ENCODE measurements at regions not wholly inside any gene's neighbourhood (a gene's known extent, or its start where the extent isn't known, plus 50 kb on each side); places are given as distances from the start of the nearest gene placed in this dataset.
"Not testable (repeated sequence)": the region's sequence is repeated elsewhere in the genome, so short reads cannot be mapped to it uniquely, and the experiment has no call there.

DNA sequence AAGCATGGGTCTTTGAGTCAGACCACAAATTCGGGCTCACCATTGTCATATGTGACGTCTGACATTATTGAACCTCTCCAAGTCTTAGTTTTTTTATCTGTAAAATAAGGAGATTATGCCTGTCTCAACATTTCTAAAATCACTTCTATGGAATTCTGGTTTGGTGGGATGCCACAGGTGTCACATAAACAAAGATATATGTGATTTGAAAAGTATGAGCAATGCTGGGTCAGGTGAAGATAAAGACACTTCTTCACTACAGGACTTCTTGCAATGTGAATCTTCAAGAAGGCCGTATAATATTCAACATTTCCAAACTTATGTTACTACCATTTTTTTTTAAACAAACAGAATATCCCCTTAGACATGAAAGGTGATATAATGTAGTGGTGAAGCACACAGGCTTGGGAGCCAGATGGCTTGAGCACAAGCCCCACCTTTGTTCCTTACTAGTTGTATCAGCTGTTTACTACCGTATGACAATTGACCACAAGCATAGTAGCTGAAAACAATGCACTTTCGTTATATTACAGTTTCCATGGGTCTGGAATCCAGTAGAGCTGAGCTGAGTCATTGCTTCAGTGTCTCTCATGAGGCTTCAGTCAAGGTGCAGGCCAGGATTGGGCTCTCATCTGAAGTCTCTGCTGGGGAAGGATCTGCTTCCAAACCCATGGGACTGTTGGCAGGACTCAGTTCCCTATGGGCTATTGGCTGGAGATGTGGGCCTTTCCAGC is 87.7 kb downstream of the UTP18 start:
- no peak for DNase-seq (ENCODE audit: low read depth in 3 of 3)

DNA sequence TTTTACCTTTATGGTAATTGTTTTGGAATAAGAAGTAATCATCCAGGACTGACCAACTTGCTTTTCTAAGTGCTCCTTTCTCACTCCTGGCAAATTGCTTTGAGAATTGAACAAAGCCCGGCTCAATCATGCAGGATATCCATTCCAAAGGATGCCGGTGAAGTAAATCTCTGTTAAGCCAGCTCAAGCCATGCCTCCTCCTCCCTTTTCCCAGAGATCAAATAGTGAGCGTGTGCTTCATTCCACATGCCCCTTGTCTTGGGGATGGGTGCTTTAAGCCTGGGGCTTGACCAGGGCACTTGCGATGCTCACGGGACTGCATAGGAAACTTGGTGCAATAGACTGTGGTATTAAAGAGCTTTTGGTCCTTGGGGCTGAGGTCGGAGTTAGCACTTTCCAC is 90.7 kb downstream of the UTP18 start:
- no peak for DNase-seq (ENCODE audit: low read depth in 3 of 3)

DNA sequence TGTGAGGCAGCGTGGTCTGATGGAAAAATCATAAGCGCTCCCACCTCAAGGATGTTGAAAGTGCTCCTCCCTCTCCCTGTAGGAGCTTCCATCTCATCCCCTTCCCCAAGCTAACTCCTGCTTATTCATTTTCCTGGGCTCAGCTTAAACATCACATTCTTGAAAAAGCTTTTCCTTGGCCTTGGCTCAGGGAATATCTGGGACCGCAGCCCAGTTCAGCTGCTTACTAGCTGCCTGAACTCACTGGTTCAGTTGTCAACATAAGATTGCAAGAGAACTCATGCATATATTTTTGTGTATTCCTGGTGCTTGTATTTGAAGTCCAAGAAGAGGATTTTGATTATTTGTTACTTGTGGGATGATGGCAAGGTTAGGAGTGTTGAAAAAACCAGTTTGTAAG is 91.5 kb downstream of the UTP18 start:
- DNase-seq (ENCODE audit: low read depth in 3 of 3), result no peak

DNA sequence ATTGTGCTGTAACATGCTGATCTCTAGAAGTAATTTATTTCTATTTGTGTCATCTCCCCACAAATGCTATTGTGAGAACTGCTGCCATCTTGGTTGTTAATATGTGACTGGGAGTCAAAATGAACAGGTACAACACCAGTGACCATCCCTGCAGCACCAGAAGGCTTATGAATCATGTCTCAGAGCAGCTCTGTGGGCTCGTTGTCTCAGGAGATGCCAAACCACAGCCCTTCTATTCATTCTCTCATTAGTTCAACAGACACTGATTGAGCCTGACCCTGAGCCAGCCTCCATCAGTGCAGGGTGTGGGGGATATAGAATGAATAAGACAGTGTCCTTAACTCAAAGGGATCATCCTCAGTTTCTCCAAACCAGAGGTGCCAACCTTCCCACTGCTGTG is 92.5 kb downstream of the UTP18 start:
- DNase-seq (ENCODE audit: low read depth in 3 of 3), result no peak

DNA sequence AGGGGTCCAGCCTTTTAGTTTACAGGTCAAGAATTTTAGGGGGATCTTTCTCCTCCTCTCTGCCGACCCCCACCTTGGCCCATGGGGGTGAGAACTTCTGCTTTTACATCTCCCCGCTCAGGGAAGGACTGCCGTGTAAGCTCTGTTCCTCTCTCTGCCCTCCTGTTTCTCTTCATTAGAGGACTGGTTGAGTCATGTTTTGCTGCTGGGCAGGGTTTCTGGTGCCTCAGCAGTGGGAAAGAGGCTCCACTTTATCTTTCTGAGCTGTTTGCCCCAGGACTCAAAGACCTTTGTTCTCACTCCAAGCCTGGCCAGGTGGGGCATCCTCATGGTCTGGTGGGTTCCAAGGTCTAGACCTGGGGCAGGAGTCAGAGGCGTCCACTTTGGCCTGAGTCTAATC is 93.0 kb downstream of the UTP18 start:
- no peak for DNase-seq (ENCODE audit: low read depth in 3 of 3)

DNA sequence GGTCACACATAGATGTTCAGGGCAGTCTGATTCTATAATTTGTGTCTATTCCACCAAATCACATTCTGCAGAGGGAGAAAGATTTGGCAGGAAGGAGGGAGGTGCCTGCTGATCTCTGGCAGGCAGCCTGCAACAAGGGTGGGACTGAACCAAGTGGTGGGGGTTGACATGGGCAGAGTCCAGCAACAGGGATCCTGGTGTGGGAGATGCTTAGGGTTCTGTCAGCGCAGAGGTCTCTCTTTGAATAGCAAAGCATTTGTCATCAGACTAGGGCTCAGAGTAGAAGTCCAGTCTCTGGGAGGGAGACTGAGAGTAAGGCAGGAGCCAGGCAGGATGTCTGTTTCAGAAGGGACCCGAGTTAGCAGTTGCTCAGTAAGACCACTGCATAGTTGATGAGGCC is 94.6 kb downstream of the UTP18 start:
- DNase-seq (ENCODE audit: low read depth in 3 of 3), result no peak

DNA sequence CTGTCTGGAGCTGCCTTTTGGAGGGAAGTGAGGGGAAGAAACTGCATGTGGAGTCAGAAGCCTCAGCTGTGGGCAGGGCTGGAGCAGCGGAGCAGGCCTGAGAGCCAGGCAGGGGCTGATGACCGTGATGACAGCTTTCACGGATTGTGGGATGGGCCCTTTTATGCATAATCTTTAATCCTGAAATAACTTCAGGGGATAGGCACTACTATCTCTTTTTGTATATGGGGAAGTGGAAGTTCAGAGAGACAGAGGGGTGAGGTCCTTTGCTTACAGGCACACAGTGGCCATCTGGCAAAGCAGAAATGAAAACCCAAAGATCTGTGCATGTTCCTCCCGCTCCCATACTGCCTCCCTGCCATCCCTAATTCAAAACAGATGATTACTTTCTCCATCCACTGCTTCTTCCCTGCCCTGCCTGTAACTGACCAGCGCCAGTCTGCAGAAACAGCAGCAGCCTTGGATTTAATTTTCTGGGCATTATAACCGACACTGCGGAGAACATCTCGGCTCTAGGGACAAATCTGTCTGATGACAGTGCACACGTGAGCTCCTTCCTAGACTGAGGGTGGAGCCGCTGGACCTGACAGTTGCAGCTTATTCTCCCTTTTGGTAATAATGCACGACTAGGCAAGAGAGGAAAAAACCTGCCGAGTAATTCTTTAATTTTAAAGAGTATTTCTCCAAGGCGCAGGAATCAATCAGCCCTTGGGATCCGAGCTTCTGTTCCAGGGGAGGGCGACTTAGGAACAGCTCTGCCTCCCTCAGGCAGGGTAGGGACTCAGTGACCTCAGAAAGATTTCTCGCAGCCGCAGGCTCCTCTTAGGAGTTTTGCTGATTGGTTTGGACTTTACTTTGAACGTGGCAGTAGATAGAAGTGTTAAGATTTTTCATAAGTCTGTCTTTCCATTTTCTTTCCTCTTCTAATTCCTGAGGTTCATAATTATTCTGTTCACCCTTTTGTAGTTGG is 95.4 kb downstream of the UTP18 start:
- DNase-seq (ENCODE audit: low read depth in 3 of 3), result no peak

DNA sequence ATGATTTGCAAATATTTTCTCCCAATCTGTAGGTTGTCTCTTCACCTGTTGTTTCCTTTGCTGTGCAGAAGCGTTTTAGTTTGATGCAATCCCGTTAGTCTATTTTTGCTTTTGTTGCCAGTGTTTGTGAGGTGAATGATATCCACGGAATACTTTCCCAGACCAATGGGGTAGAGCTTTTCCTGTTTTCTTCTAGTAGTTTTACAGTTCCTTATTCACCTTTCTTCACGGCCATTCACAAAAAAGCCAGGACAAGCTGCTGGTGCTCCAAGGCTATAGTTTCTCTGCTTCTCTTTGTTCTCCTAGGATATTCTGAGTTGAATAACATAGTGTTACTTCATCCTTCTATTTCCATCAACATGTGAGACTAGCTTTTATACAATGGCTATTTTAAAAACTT is 98.7 kb downstream of the UTP18 start:
- no peak for DNase-seq (ENCODE audit: low read depth in 3 of 3)

DNA sequence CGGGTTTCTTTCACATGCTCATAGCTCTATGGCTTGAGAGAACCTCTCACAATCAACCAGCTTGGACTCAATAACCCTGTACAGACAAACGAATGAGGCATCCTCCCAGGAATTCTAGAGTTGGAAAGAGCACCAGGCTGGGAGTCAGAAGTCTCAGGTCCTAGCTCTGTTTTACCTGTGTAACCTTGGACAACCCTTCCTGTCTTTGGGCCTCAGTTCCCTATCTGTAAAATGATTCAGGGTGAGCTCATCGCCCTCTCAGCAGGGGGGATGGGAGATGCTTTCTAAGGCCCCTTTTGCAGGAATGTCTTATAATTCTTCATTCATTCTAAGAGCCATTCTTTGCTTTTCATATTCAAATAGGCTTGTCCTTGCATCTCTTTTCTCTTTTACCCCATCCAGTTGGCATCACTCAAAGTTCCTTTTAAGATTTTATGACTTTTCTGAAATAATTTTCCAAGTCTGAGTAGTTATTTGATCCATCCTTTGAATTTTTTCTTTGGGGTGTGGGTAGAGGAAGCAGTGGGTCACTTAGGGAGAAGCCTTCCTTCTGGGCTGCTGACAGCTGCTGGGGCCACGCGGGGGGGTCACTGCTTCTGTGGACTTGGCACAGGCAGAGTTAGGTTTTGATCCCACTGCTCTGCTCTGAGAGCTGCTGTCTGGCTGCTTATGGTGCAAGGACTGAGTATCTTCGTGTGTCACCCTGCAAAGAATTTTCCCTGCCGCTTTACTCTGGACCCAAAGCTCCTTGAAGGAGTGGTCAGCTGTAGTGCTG is 102.7 kb downstream of the UTP18 start:
- no peak for DNase-seq (ENCODE audit: low read depth in 3 of 3)

DNA sequence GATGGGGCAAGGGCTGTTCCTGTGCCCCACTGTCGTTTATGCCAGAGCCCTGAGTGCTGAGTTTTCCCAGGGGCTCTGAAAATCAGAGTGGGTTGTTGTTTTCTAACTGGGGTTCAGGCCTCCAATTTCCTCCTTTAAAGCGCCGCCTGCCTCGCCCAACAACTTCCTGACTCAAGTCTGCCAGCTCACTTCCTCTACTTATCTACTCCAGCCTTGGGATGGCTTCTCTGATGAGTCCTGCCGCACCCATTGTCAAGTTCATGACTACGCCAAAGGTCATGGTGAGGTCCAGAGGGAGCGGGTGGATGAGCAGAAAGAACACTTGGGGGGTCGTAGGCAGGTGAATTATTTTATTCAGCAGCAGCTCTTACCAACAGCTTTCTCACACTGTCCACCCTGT is 104.7 kb downstream of the UTP18 start:
- no peak for DNase-seq (ENCODE audit: low read depth in 3 of 3)

DNA sequence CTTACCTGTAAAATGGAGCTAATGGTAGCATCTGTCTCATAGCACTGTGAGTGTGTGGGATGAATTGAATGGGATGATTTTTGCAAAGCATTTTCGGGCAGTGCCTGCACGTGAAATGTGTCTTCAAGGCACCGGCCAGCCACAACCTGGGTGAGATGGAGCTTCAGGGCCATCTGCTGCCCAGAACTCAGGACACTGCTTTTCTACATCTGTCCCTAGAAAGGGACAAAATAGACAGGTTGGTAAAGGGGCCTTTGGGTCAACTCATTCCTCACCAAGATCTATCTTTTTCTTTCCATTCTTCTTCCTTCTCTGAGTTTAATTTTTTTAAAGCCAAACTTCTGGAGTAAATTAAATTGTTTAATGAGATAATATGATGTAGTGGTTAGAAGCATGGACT is 106.5 kb downstream of the UTP18 start:
- no peak for DNase-seq (ENCODE audit: low read depth in 3 of 3)

DNA sequence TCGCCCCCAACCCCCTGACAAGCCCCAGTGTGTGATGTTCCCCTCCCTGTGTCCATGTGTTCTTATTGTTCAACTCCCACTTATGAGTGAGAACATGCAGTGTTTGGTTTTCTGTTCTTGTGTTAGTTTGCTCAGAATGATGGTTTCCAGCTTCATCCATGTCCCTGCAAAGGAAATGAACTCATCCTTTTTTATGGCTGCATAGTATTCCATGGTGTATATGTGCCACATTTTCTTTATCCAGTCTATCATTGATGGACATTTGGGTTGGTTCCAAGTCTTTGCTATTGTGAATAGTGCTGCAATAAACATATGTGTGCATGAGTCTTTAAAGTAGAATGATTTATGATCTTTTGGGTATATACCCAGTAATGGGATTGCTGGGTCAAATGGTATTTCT is 107.5 kb downstream of the UTP18 start:
- not testable (repeated sequence) for DNase-seq (ENCODE audit: low read depth in 3 of 3)

DNA sequence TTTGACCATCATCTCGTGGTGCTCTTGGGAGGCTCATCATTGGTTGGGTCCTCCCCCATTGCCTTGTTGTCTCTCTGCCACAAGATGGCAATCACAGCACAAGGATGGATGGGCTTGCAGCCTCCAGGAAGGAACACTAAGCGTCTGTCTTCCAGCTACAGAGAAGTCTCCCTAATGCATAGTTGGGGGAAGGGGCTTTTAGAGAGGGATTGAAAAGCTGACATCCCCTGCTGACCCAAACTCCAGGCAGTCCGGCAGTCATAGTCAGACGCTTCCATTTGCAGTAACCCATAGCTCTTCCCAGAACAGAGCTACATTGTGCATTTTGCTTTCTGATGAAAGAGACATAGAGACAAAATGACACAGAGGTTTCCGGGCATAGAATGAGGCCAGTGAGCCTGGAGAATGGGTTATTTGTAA is 111.4 kb downstream of the UTP18 start:
- peak in 2 of 3 experiments; percentile 28 to 38 for DNase-seq (ENCODE audit: low read depth in 3 of 3)

DNA sequence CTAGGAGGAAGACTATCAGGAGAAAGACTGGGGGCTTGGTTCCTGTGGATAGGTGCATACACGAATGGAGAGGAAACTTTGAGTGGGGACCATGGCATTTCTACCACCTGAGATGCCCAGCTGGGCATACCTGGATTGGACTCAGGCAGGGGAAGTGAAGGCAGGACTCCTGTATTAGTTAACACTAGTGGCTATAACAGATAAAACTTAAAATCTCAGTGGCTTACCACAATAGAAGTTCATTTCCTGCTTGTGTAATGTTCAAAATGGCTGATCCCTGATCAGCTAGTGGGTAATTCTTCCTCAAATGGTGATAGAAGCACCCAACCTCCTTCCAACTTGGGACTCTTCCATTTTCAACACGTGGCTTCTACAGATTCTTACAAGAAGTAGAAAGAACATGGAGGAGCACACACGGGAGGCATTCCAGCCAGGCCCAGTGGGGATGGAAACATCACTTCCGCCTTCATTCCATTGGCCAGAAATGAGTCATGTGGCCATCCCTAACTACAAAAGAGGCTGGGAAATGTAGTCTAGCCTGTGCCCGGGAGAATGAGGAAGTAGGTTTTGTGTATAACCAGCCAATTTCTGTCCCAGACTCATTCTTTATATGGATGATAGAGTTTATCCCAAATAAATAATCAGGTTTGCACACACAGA is 112.1 kb downstream of the UTP18 start:
- no peak for DNase-seq (ENCODE audit: low read depth in 3 of 3)

DNA sequence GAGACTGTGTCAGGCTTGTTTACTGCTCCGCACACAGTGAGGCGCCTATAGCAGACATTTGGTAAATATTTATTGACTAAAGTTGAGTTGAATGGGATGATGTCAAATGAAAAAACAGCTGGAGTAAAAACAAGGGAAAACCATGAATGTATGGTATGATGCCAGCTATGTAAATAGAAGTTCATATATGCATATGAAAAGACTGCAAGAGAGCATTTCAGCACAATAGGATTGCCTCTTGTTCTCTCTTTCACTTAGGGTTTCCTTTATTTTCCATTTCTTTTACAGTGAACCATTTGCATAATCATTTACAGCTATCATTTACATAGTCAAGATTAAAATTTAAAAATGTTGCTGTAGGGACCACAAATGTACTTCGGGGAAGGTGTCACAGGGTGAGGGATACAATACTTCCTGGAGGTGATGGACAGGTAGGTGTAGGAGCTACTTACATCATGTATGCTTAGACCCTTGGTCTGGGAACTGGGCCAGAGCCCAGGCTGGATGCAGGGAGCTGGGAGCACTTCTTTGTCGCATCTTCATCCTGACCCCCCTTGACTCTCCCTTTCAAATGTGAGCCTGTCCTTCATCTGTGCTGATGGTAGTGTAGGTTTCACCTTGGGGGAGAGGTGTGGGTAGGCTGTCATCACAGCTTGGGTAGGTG is 113.3 kb downstream of the UTP18 start:
- DNase-seq (ENCODE audit: low read depth in 3 of 3), result no peak

DNA sequence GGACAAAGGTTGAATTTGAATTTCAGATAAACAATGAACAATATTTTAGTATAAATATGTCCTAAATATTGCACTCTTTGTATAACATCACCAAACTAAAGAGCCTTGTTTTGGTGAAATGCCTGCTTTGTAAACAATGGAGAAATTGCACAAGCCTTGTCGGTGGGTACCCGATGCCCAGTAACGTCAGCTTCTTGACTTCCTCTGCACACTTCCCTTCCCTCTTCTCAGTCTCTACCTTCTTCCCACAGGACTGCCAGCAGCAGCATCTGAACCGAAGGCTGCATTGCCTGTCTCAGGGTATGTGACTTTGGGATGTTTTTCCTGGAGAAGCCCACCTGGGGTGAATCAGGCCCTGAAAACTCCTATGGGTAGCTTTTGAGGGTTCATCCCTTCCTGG is 113.9 kb downstream of the UTP18 start:
- DNase-seq (ENCODE audit: low read depth in 3 of 3), result no peak

DNA sequence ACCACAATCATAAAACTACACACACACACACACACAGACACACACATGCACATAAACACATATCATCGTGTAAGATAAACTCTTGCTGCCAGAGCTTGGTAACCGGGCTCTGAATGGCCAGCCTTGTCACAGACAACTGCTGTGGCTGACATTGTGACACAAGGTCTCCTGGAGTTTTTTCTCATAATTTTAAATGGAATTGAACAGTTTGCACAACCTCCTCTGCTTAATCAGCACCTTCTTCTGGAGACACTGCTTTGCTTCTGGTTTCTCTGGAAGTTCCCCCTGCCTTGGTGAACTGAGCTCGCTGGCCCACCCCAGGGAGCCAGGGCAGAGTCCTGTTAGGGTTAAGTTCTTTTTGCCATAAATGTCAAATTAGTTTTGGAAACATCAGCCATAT is 115.4 kb downstream of the UTP18 start:
- DNase-seq (ENCODE audit: low read depth in 3 of 3), result no peak

DNA sequence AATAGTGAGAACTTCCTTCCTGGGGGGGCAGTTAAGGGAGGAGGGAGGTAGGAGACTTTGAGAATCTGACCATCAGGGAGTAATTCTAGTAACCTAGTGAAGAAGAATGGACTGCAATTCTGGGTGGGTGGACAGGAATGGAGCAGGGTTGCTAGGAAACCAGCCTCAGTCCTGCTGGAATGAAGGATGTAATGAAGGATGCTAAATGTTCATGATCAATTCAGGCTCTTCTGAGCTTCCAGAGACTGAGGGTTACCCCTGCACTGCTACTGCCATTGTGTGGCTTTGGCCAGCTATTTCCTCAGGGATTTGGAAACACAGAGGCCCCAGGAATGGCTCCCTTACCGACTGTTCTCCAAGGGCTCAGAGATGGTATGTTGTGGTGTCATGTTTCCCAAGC is 116.4 kb downstream of the UTP18 start:
- no peak for DNase-seq (ENCODE audit: low read depth in 3 of 3)

DNA sequence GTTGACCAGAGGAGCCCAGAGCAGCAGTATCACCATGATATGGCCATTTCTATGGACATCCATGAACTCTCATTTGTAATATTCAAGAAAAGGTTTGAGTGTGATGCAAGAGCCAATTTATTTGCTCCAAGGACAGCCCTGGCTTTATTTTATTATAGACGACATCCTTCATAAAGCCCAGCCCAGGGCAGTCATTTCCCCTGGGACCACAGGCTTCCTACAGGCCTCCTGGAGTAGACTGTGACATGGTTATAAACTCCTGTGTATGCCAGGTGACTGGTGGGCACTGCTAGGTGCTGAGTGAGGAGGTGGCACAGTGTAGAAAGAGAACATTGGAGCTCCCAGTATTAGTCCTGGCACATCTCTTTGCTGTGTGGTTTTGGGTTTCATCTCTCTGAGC is 120.9 kb downstream of the UTP18 start:
- DNase-seq (ENCODE audit: low read depth in 3 of 3), result no peak

DNA sequence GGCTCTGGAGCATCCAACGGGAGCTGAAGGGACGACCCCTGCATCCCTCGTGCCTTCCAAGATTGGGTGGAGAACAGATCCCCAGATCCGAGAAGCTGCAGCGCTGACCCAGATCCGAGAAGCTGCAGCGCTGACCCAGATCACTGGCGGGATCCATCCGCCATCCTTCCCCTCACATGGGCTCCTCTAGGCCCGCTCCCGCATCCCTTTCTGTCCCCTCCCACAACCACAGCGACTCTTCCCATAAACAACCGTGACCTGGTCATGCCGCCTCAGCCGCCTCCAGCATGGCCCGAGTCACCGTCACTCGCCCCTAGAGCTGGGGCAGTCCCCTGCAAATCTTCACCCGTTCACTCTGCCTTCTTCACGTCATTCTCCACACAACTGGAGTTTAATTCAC is 124.9 kb downstream of the UTP18 start:
- DNase-seq (ENCODE audit: low read depth in 3 of 3), result no peak

DNA sequence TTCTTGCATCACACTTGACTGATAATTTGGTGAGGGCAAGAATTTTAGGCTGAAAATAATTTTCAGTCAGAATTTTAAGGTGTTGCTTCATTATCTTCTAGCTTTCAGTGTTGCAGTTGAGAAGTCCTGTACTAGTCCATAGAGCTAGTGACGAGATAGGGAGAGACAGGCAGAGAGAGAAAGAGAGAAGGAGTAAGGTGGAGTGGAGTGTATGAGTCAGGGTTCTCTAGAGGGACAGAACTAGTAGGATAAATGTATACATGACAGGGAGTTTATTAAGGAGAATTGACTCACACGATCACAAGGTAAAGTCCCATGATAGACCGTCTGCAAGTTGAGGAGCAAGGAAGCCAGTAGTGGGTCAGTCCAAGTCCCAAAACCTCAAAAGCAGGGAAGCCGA is 127.2 kb downstream of the UTP18 start:
- DNase-seq (ENCODE audit: low read depth in 3 of 3), result no peak
